Cardiac septum (tissue), 1 donor: ENCODE measurements at regions not wholly inside any gene's neighbourhood (a gene's known extent, or its start where the extent isn't known, plus 50 kb on each side); places are given as distances from the start of the nearest gene placed in this dataset.

Experiments
- DNase-seq: peaks from one replicate; pipeline ENCODE4 v3.0.0-alpha.2; 2020; ENCODE audit warnings: low spot score
- intact Hi-C: fragments of 100-400 bp; cut with DNase I; formaldehyde crosslinking; loops from one replicate; pipeline ENCODE4 v1.14.0; 2022
- donor health status: DM: no; HTN: no; CAD: no.

- intact Hi-C loops = no loop called here
Observed at GRCh38 chr2:165033402-165033801, 78.1 kb upstream of the SLC38A11 start.

GRCh38 chr2:165032559-165032958, 77.2 kb upstream of the SLC38A11 start:
- no peak for DNase-seq
- intact Hi-C loops = no loop called here

More at GRCh38 chr2:165033402-165033801, 78.1 kb upstream of the SLC38A11 start:
- no peak for DNase-seq

- intact Hi-C loops = no loop called here
- no peak for DNase-seq
Observed at GRCh38 chr2:165024199-165024598, 68.9 kb upstream of the SLC38A11 start.

- intact Hi-C loops = no loop called here
- DNase-seq = no peak
Observed at GRCh38 chr2:165022781-165023180, 67.5 kb upstream of the SLC38A11 start.

- intact Hi-C loops = no loop called here
- no peak for DNase-seq
Observed at GRCh38 chr2:165017966-165018596, 62.8 kb upstream of the SLC38A11 start.

GRCh38 chr2:165016772-165017411, 61.6 kb upstream of the SLC38A11 start:
- no peak for DNase-seq
- intact Hi-C loops = no loop called here

GRCh38 chr2:165015052-165015642, 59.8 kb upstream of the SLC38A11 start:
- peak; percentile 79 for DNase-seq
- intact Hi-C loops = loop anchor here (1.0 kb wide), 1 partner anchor 188 kb away; no protein-coding TSS in a partner anchor

- intact Hi-C loops = no loop called here
- no peak for DNase-seq
Observed at GRCh38 chr2:165013944-165014619, 58.8 kb upstream of the SLC38A11 start.

GRCh38 chr2:165011199-165011598, 55.9 kb upstream of the SLC38A11 start:
- no peak for DNase-seq
- intact Hi-C loops = no loop called here

GRCh38 chr2:165010556-165010955, 55.2 kb upstream of the SLC38A11 start:
- DNase-seq = no peak
- intact Hi-C loops = no loop called here

- intact Hi-C loops = no loop called here
- no peak for DNase-seq
Observed at GRCh38 chr2:165009466-165009865, 54.1 kb upstream of the SLC38A11 start.

GRCh38 chr2:165008730-165009315, 53.5 kb upstream of the SLC38A11 start:
- intact Hi-C loops = no loop called here
- DNase-seq = no peak

GRCh38 chr2:165007161-165007744, 51.9 kb upstream of the SLC38A11 start:
- intact Hi-C loops = no loop called here
- DNase-seq = no peak
